ENCODE measurements at regions not wholly inside any gene's neighbourhood (a gene's known extent, or its start where the extent isn't known, plus 50 kb on each side); places are given as distances from the start of the nearest gene placed in this dataset.

- Histone ChIP-seq H3K36me3 (replicated peaks in 1 of 2; ENCODE audit: control insufficient read depth in 1 of 2, insufficient read depth in 2 of 2, low read length in 1 of 2) (no peaks in the 10 kb centered on the region), H3K79me2 (ENCODE audit: insufficient read depth) (no peaks in the 10 kb centered on the region), H3K4me1 (ENCODE audit: control insufficient read depth in 1 of 2, insufficient read depth in 2 of 2, low read depth in 1 of 2, low read length in 1 of 2) (no peaks in the 10 kb centered on the region), H3K27me3 (ENCODE audit: insufficient read depth) (no peaks in the 10 kb centered on the region), H2AFZ (ENCODE audit: low read depth) (no peak overlapping the region), H3K9ac (no peak overlapping the region), H3K27ac (ENCODE audit: low read depth in 2 of 2, low read length in 1 of 2) (no peak overlapping the region), H3F3A (replicated peaks; ENCODE audit: insufficient read depth) (no peaks in the 10 kb centered on the region), H4K20me1 (ENCODE audit: insufficient read depth) (no peaks in the 10 kb centered on the region), H3K9me3 (no peaks in the 10 kb centered on the region), H3K4me3 (ENCODE audit: low read depth in 2 of 2, low read length in 1 of 2) (no peak overlapping the region), H3K9me2 (no peaks in the 10 kb centered on the region), H3K4me2 (no peak overlapping the region)
- CTCF ChIA-PET = interaction anchor here (0.7 to 1.5 kb wide), 2 partner anchors 119 to 332 kb away, joined by 3 read pairs; no protein-coding TSS in a partner anchor
- 69% methylated on average over 3 of the region's 3 CpGs for WGBS (ENCODE audit: low lambda C conversion rate)
- POLR2A ChIA-PET = no interaction called here
- no peak for TF ChIP-seq YY1 (IDR thresholded peaks at IDR 0.05; ENCODE audit: low read depth)
- TF ChIP-seq CTCF (IDR thresholded peaks at IDR 0.05) = peak; percentile 17; the same call in 1 of the 2 replicates
- peak; percentile 7; the same call in 1 of the 2 replicates for TF ChIP-seq RAD21 (IDR thresholded peaks at IDR 0.05; ENCODE audit: low read length)
- DNase-seq = no peak
Measured at GRCh38 chr13:74883834-74884233, 598.1 kb downstream of the TBC1D4 start.

GRCh38 chr13:74871369-74872070, 610.4 kb downstream of the TBC1D4 start:
- Histone ChIP-seq H2AFZ (ENCODE audit: low read depth) (no peak overlapping the region), H3K27ac (ENCODE audit: low read depth in 2 of 2, low read length in 1 of 2) (no peak overlapping the region), H3F3A (replicated peaks; ENCODE audit: insufficient read depth) (no peaks in the 10 kb centered on the region), H3K4me1 (ENCODE audit: control insufficient read depth in 1 of 2, insufficient read depth in 2 of 2, low read depth in 1 of 2, low read length in 1 of 2) (no peaks in the 10 kb centered on the region; a peak in 1 of 4 replicates), H3K4me2 (no peak overlapping the region), H3K9ac (no peak overlapping the region), H3K27me3 (ENCODE audit: insufficient read depth) (no peaks in the 10 kb centered on the region), H4K20me1 (ENCODE audit: insufficient read depth) (no peaks in the 10 kb centered on the region), H3K9me2 (no peaks in the 10 kb centered on the region), H3K9me3 (no peaks in the 10 kb centered on the region), H3K36me3 (replicated peaks in 1 of 2; ENCODE audit: control insufficient read depth in 1 of 2, insufficient read depth in 2 of 2, low read length in 1 of 2) (no peaks in the 10 kb centered on the region), H3K4me3 (ENCODE audit: low read depth in 2 of 2, low read length in 1 of 2) (no peak overlapping the region), H3K79me2 (ENCODE audit: insufficient read depth) (no peaks in the 10 kb centered on the region)
- CTCF ChIA-PET = no interaction called here
- TF ChIP-seq REST (IDR thresholded peaks at IDR 0.05; ENCODE audit: low read depth, low read length) = no peak
- POLR2A ChIA-PET = no interaction called here
- DNase-seq = no peak

- no peaks in the 10 kb centered on the region for H3K79me2 ChIP-seq (ENCODE audit: insufficient read depth)
- H3K9me3 ChIP-seq = no peaks in the 10 kb centered on the region
- no peaks in the 10 kb centered on the region for H3K27me3 ChIP-seq (ENCODE audit: insufficient read depth)
- no peaks in the 10 kb centered on the region for H3F3A ChIP-seq (replicated peaks; ENCODE audit: insufficient read depth)
- DNase-seq = no peak
- H3K9me2 ChIP-seq = no peaks in the 10 kb centered on the region
- H3K4me2 ChIP-seq = no peak overlapping the region
- H3K27ac ChIP-seq (ENCODE audit: low read depth in 2 of 2, low read length in 1 of 2) = no peak overlapping the region
- TF ChIP-seq MEF2A (IDR thresholded peaks at IDR 0.05; ENCODE audit: borderline replicate concordance, low read depth) (no peak), RAD21 (IDR thresholded peaks at IDR 0.05; ENCODE audit: low read length) (no peak), FOSL2 (IDR thresholded peaks at IDR 0.05; ENCODE audit: borderline replicate concordance, low read depth) (no peak), IRF3 (IDR thresholded peaks at IDR 0.05; ENCODE audit: low read depth, low read length) (no peak)
- H3K4me3 ChIP-seq (ENCODE audit: low read depth in 2 of 2, low read length in 1 of 2) = no peak overlapping the region
- H2AFZ ChIP-seq (ENCODE audit: low read depth) = no peak overlapping the region
- H3K4me1 ChIP-seq (ENCODE audit: control insufficient read depth in 1 of 2, insufficient read depth in 2 of 2, low read depth in 1 of 2, low read length in 1 of 2) = no peaks in the 10 kb centered on the region; a peak in 1 of 4 replicates
- WGBS (ENCODE audit: low lambda C conversion rate) = 56% methylated on average over 2 of the region's 2 CpGs
- ChIA-PET CTCF (no interaction called here), POLR2A (no interaction called here)
- no peaks in the 10 kb centered on the region for H3K36me3 ChIP-seq (replicated peaks in 1 of 2; ENCODE audit: control insufficient read depth in 1 of 2, insufficient read depth in 2 of 2, low read length in 1 of 2)
- no peak overlapping the region for H3K9ac ChIP-seq
- H4K20me1 ChIP-seq (ENCODE audit: insufficient read depth) = no peaks in the 10 kb centered on the region
Measured at GRCh38 chr13:74870865-74871264, 611.1 kb downstream of the TBC1D4 start.
